ENCODE measurements at regions not wholly inside any gene's neighbourhood (a gene's known extent, or its start where the extent isn't known, plus 50 kb on each side); places are given as distances from the start of the nearest gene placed in this dataset.
"Not testable (repeated sequence)": the region's sequence is repeated elsewhere in the genome, so short reads cannot be mapped to it uniquely, and the experiment has no call there.

DNA sequence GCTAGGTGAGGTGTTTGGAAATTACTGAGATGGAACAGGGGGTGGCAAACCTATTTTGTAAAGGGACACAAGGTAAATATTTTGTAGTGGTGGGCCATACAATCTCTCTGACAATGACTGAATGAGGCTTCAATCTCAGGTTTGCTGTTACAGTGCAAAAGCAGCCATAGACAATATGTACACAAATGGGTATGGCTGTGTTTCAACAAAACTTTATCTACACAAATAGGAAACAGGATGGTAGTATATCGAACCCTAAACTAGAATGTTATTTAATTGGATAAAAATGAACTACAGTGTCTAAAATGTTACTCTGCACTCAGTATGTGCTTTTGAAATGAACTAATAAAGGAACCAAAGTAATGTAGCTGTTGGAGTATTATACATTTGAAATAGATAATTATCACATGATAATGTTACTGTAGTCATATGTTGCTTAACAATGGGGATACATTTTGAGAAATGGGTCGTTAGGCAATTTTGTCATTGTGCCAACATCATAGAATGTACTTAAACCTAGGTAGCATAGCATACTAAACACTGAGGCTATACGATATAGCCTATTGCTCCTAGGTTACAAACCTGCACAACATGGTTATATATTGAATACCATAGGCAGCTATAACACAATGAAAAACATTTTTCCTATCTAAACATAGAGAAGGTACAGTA is 495.2 kb upstream of the TBL1XR1 start:
- Mint-ChIP-seq H3K27ac (no peak overlapping the region), H3K9me3 (no peaks in the 10 kb centered on the region), H3K36me3 (ENCODE audit: low read depth) (no peaks in the 10 kb centered on the region), H3K27me3 (ENCODE audit: low read depth) (peaks cover 3% of the 10 kb centered on the region), H3K4me3 (no peak overlapping the region), H3K4me1 (ENCODE audit: low read depth) (peaks cover 3% of the 10 kb centered on the region)

GRCh38 chr3:177693616-177694264 is 496.5 kb upstream of the TBL1XR1 start:
- H3K27me3 Mint-ChIP-seq (ENCODE audit: low read depth): peaks cover 3% of the 10 kb centered on the region
- H3K4me3 Mint-ChIP-seq: no peak overlapping the region
- H3K9me3 Mint-ChIP-seq: no peaks in the 10 kb centered on the region
- H3K27ac Mint-ChIP-seq: no peak overlapping the region
- no peaks in the 10 kb centered on the region for H3K36me3 Mint-ChIP-seq (ENCODE audit: low read depth)
- H3K4me1 Mint-ChIP-seq (ENCODE audit: low read depth): peaks cover 3% of the 10 kb centered on the region

GRCh38 chr3:177694316-177694715 is 497.0 kb upstream of the TBL1XR1 start:
- peaks cover 3% of the 10 kb centered on the region for H3K27me3 Mint-ChIP-seq (ENCODE audit: low read depth)
- no peak overlapping the region for H3K27ac Mint-ChIP-seq
- no peak overlapping the region for H3K4me3 Mint-ChIP-seq
- H3K9me3 Mint-ChIP-seq: no peaks in the 10 kb centered on the region
- H3K36me3 Mint-ChIP-seq (ENCODE audit: low read depth): no peaks in the 10 kb centered on the region
- peaks cover 3% of the 10 kb centered on the region for H3K4me1 Mint-ChIP-seq (ENCODE audit: low read depth)

DNA sequence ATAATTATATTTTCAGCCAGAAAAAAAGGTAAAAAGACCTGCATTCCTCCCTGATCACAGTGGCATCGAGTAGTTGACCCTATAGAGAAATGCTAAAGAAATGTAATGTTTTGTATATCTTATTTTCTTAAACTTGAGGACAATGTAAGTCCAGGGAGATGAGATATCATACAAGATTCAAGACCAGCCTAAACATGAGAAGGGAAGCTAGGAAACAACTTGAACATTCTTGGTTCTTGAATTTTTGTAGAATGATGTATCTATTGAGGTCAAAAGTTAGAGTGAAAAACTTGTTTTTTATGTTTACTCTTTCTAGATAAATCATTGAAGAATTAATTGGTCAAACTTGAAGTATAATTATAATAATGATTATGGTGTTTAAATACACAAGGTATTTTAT is 497.7 kb upstream of the TBL1XR1 start:
- Mint-ChIP-seq H3K4me1 (ENCODE audit: low read depth) (peaks cover 3% of the 10 kb centered on the region), H3K4me3 (no peak overlapping the region), H3K36me3 (ENCODE audit: low read depth) (no peaks in the 10 kb centered on the region), H3K9me3 (no peaks in the 10 kb centered on the region), H3K27me3 (ENCODE audit: low read depth) (peaks cover 3% of the 10 kb centered on the region), H3K27ac (no peak overlapping the region)

DNA sequence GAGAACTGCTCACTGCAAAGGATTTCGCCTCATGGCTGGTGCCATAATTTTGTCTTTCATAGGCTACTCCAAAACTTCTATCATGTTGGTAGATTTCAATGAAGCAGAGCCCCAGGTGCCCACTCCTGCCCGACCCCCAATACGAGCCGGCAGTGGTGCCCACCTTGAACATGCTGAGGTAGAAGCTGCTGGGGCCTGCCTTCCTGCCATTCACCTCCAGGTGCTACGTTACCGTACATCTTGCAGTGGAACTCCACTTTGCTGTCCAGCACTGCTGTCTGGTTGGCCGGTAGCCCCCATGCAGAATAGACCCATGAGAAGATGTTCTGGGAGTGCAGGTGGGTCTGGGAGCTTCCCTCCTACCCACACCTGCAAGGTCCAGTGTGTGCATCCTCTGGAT is 502.8 kb upstream of the TBL1XR1 start:
- H3K9me3 Mint-ChIP-seq: no peaks in the 10 kb centered on the region
- H3K4me3 Mint-ChIP-seq: no peak overlapping the region
- no peaks in the 10 kb centered on the region for H3K4me1 Mint-ChIP-seq (ENCODE audit: low read depth)
- no peak overlapping the region for H3K27ac Mint-ChIP-seq
- H3K27me3 Mint-ChIP-seq (ENCODE audit: low read depth): no peaks in the 10 kb centered on the region
- no peaks in the 10 kb centered on the region for H3K36me3 Mint-ChIP-seq (ENCODE audit: low read depth)

DNA sequence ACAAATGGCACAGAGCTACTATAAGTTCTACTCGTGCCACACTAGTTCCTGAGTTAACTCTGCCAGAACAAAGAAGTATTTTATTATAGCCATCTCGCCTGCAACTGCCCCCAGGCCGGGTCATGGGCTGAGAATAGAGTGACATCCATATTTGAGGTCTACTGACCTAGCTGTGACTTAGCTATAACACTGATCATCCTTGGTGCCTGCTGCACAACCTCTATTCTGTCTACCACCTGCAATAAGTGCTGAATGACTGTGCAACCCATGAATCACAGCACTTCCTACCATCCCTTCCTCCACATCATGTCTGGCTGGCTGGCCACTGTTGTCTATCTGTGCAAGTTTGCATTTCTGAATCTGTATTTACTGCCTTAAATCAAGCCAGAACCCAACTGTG is 506.5 kb upstream of the TBL1XR1 start:
- H3K27me3 Mint-ChIP-seq (ENCODE audit: low read depth): no peaks in the 10 kb centered on the region

GRCh38 chr3:177705976-177706823 is 508.9 kb upstream of the TBL1XR1 start:
- Mint-ChIP-seq H3K4me1 (ENCODE audit: low read depth) (no peaks in the 10 kb centered on the region), H3K27ac (no peak overlapping the region), H3K27me3 (ENCODE audit: low read depth) (no peaks in the 10 kb centered on the region), H3K9me3 (no peaks in the 10 kb centered on the region), H3K4me3 (no peak overlapping the region), H3K36me3 (ENCODE audit: low read depth) (no peaks in the 10 kb centered on the region)

More for the DNA sequence above, 506.5 kb upstream of the TBL1XR1 start:
- Mint-ChIP-seq H3K9me3 (no peaks in the 10 kb centered on the region), H3K36me3 (ENCODE audit: low read depth) (no peaks in the 10 kb centered on the region), H3K4me1 (ENCODE audit: low read depth) (no peaks in the 10 kb centered on the region), H3K27ac (no peak overlapping the region), H3K4me3 (no peak overlapping the region)

- H3K4me1 Mint-ChIP-seq (ENCODE audit: low read depth); H3K27me3 Mint-ChIP-seq (ENCODE audit: low read depth); H3K36me3 Mint-ChIP-seq (ENCODE audit: low read depth); H3K9me3 Mint-ChIP-seq; H3K4me3 Mint-ChIP-seq; H3K27ac Mint-ChIP-seq: not testable (repeated sequence)
Observed at GRCh38 chr3:177709470-177709869, 512.2 kb upstream of the TBL1XR1 start.

DNA sequence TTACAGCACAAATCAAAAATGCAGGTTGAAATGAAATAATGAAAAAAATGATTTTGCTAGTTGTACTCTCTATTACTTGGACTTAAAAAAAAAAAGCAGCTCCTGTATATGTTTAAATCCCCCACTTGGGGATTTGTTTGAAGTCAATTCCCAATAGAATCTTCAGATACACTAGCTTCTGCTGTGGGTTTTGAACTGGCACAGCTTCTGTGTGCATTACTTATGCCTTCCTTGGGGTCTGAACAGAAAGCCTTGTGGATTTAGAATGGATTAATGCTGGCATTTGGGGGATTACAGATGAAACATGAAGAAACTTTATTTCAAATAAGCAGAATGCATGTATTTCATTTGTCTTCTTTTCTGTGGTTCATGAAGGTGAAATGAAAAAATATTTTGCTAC is 513.2 kb upstream of the TBL1XR1 start:
- Mint-ChIP-seq H3K27me3 (ENCODE audit: low read depth) (no peaks in the 10 kb centered on the region), H3K4me3 (no peak overlapping the region), H3K4me1 (ENCODE audit: low read depth) (no peaks in the 10 kb centered on the region), H3K36me3 (ENCODE audit: low read depth) (no peaks in the 10 kb centered on the region), H3K9me3 (no peaks in the 10 kb centered on the region), H3K27ac (no peak overlapping the region)

- Mint-ChIP-seq H3K9me3 (no peaks in the 10 kb centered on the region), H3K4me1 (ENCODE audit: low read depth) (no peaks in the 10 kb centered on the region), H3K27me3 (ENCODE audit: low read depth) (no peaks in the 10 kb centered on the region), H3K36me3 (ENCODE audit: low read depth) (no peaks in the 10 kb centered on the region), H3K4me3 (no peak overlapping the region), H3K27ac (no peak overlapping the region)
Observed at GRCh38 chr3:177711637-177712036, 514.4 kb upstream of the TBL1XR1 start.

GRCh38 chr3:177713928-177714900 is 516.9 kb upstream of the TBL1XR1 start:
- no peaks in the 10 kb centered on the region for H3K36me3 Mint-ChIP-seq (ENCODE audit: low read depth)
- H3K27ac Mint-ChIP-seq: no peak overlapping the region
- H3K9me3 Mint-ChIP-seq: no peaks in the 10 kb centered on the region
- no peak overlapping the region for H3K4me3 Mint-ChIP-seq
- no peaks in the 10 kb centered on the region for H3K4me1 Mint-ChIP-seq (ENCODE audit: low read depth)
- H3K27me3 Mint-ChIP-seq (ENCODE audit: low read depth): no peaks in the 10 kb centered on the region

GRCh38 chr3:177714945-177715344 is 517.7 kb upstream of the TBL1XR1 start:
- H3K4me3 Mint-ChIP-seq: no peak overlapping the region

DNA sequence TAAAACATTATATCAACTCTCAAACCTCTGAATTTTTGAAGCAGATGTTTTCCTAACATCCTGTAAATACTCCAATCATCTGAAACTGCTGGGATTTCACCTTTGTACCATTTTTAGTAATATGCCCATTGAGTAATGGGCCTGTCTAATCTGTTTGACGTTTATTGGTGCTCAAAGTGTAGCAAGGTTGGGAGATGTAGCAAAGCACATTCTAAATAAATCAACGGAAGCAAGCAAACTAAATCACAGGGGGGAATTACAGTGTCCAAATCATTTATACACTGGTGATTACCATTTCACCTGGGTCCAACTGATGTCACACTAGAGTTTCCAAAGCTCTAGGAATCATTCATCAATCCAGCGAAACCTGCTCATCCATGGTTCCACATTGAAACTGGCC is 518.7 kb upstream of the TBL1XR1 start:
- no peaks in the 10 kb centered on the region for H3K4me1 Mint-ChIP-seq (ENCODE audit: low read depth)
- no peaks in the 10 kb centered on the region for H3K27me3 Mint-ChIP-seq (ENCODE audit: low read depth)
- H3K27ac Mint-ChIP-seq: no peak overlapping the region
- no peaks in the 10 kb centered on the region for H3K36me3 Mint-ChIP-seq (ENCODE audit: low read depth)
- no peak overlapping the region for H3K4me3 Mint-ChIP-seq
- peaks cover 2% of the 10 kb centered on the region for H3K9me3 Mint-ChIP-seq

More at GRCh38 chr3:177714945-177715344, 517.7 kb upstream of the TBL1XR1 start:
- H3K4me1 Mint-ChIP-seq (ENCODE audit: low read depth): no peaks in the 10 kb centered on the region
- no peaks in the 10 kb centered on the region for H3K36me3 Mint-ChIP-seq (ENCODE audit: low read depth)
- H3K27ac Mint-ChIP-seq: no peak overlapping the region
- H3K9me3 Mint-ChIP-seq: no peaks in the 10 kb centered on the region
- H3K27me3 Mint-ChIP-seq (ENCODE audit: low read depth): no peaks in the 10 kb centered on the region

DNA sequence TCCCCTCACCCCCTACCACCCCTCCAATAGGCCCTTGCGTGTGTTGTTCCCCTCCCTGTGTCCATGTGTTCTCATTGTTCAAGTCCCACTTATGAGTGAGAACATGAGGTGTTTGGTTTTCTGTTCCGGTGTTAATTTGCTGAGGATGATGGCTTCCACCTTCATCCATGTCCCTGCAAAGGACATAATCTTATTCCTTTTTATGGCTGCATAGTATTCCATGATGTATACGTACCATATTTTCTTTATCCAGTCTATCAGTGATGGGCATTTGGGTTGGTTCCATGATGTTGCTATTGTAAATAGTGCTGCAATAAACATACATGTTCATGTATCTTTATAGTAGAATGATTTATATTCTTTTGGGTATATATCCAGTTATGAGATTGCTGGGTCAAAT is 523.6 kb upstream of the TBL1XR1 start:
- H3K4me1 Mint-ChIP-seq (ENCODE audit: low read depth); H3K9me3 Mint-ChIP-seq; H3K36me3 Mint-ChIP-seq (ENCODE audit: low read depth); H3K27me3 Mint-ChIP-seq (ENCODE audit: low read depth); H3K27ac Mint-ChIP-seq; H3K4me3 Mint-ChIP-seq: not testable (repeated sequence)
